ENCODE measurements at regions not wholly inside any gene's neighbourhood (a gene's known extent, or its start where the extent isn't known, plus 50 kb on each side); places are given as distances from the start of the nearest gene placed in this dataset.

DNA sequence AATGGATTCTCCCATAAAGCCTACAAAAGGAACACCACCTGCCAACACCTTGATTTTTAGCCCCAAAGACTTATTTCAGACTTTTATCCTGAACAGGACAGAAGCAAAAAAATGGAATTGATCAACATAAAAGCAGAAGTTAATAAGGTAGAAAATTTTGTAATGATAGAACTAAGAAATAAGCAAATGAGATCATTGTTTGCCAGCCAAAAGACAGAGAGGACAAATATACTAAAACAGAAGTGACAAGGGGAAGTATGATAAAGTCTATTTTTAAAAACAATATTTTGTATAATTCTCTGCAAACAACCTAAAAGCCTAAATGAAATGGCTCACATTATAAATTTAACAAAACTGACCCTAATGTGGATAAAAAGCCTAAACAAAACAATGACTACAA, 110.5 kb upstream of the PRSS3 start:
- TF ChIP-seq, protein P1, sequence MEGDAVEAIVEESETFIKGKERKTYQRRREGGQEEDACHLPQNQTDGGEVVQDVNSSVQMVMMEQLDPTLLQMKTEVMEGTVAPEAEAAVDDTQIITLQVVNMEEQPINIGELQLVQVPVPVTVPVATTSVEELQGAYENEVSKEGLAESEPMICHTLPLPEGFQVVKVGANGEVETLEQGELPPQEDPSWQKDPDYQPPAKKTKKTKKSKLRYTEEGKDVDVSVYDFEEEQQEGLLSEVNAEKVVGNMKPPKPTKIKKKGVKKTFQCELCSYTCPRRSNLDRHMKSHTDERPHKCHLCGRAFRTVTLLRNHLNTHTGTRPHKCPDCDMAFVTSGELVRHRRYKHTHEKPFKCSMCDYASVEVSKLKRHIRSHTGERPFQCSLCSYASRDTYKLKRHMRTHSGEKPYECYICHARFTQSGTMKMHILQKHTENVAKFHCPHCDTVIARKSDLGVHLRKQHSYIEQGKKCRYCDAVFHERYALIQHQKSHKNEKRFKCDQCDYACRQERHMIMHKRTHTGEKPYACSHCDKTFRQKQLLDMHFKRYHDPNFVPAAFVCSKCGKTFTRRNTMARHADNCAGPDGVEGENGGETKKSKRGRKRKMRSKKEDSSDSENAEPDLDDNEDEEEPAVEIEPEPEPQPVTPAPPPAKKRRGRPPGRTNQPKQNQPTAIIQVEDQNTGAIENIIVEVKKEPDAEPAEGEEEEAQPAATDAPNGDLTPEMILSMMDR (IDR thresholded peaks at IDR 0.05) = no peak
- Histone ChIP-seq H3K4me1 (no peaks in the 10 kb centered on the region), H3K4me3 (no peak overlapping the region), H3K9me3 (no peaks in the 10 kb centered on the region), H3K27ac (no peak overlapping the region), H3K27me3 (no peaks in the 10 kb centered on the region), H3K36me3 (no peaks in the 10 kb centered on the region)
- DNase-seq (ENCODE audit: low spot score) = no peak

- Histone ChIP-seq H3K4me1 (no peaks in the 10 kb centered on the region), H3K27ac (no peak overlapping the region), H3K27me3 (no peaks in the 10 kb centered on the region), H3K4me3 (no peak overlapping the region), H3K36me3 (no peaks in the 10 kb centered on the region), H3K9me3 (no peaks in the 10 kb centered on the region)
- TF ChIP-seq, protein P1 (IDR thresholded peaks at IDR 0.05) = no peak
- no peak for DNase-seq (ENCODE audit: low spot score)
These were observed 108.4 kb upstream of the PRSS3 start for GRCh38 chr9:33686942-33687341.

GRCh38 chr9:33687779-33688178, 107.6 kb upstream of the PRSS3 start:
- Histone ChIP-seq H3K4me3 (no peak overlapping the region), H3K27me3 (no peaks in the 10 kb centered on the region), H3K27ac (no peak overlapping the region), H3K9me3 (no peaks in the 10 kb centered on the region), H3K36me3 (no peaks in the 10 kb centered on the region), H3K4me1 (no peaks in the 10 kb centered on the region)
- DNase-seq (ENCODE audit: low spot score) = no peak
- TF ChIP-seq, protein P1 (IDR thresholded peaks at IDR 0.05) = no peak

DNA sequence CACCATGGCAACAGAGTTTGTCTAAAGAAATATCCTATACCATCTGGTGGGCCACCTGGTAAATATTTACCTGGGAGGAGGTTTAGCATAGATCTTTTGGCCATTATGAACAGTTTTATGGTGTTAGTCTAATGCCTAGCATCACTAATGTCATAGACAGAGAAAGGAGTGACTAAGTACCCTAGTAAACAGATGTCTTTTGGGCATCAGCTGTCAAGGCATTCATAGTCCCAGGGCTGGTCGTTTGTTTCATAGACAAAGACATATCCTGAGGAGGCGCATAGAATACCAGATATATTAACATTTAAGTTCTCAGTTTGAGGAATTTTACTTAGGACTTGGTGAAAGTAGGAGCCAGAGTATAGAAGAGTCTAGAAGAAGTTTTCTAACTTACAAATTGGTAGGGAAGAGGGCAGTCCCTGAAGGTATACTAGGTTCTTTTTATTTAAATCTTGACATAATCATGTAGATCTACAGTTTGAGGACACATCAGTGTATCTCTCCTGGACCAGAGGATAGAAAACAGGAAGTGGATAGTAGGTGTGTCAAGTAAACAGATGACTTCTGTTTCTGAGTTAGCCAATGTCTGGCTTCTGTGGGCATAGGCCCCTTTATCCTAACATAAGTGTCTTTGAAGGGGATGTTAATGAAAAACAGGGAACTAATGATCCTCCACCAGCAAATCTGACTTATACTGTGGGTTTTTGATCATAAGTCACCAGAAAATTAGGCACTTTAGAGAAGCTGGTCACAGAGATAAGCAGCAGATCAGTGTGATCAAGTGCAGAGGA, 105.0 kb upstream of the PRSS3 start:
- Histone ChIP-seq H3K36me3 (no peaks in the 10 kb centered on the region), H3K4me1 (no peaks in the 10 kb centered on the region), H3K4me3 (no peak overlapping the region), H3K27me3 (no peaks in the 10 kb centered on the region), H3K27ac (no peak overlapping the region), H3K9me3 (no peaks in the 10 kb centered on the region)
- DNase-seq (ENCODE audit: low spot score) = no peak
- TF ChIP-seq, protein P1 (IDR thresholded peaks at IDR 0.05) = no peak

DNA sequence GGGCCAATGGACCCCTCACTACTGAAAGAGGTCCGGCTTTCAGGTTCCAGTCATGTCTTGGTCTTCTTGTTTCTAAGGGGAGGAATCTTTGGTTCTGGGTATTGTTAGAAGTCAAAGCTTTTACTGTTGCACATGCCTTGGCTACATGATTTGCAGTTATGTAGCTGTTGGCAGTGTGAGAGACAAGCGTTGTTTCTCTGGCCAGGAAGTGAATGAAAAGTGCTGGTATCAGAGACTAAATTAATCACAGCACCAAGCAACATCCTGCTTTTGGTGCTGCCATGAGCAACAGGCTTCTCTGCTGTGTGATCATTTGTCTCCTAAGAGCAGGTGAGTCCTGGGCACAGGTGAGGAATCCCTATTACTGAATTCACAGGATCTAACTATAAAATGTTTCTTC, 100.1 kb upstream of the PRSS3 start:
- Histone ChIP-seq H3K27me3 (no peaks in the 10 kb centered on the region), H3K4me1 (no peaks in the 10 kb centered on the region), H3K9me3 (no peaks in the 10 kb centered on the region), H3K36me3 (no peaks in the 10 kb centered on the region), H3K27ac (no peak overlapping the region), H3K4me3 (no peak overlapping the region)
- TF ChIP-seq, protein P1 (IDR thresholded peaks at IDR 0.05) = no peak
- no peak for DNase-seq (ENCODE audit: low spot score)

DNA sequence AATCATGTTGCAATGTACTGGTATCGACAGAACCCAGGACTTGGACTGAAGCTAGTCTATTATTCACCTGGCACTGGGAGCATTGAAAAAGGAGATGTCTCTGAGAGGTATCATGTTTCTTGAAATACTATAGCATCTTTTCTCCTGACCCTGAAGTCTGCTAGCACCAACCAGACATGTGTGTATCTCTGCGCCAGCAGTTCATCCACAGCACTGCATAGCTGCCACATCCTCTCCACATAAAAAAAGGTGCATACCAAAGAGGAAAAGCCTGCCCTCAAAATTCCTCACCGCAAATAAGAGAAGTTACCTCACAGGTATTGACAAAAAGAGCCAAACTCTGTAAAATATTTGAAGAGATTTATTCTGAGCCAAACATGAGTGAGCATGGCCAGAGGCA, 99.5 kb upstream of the PRSS3 start:
- Histone ChIP-seq H3K27me3 (no peaks in the 10 kb centered on the region), H3K27ac (no peak overlapping the region), H3K36me3 (no peaks in the 10 kb centered on the region), H3K4me1 (no peaks in the 10 kb centered on the region), H3K4me3 (no peak overlapping the region), H3K9me3 (no peaks in the 10 kb centered on the region)
- TF ChIP-seq, protein P1 (IDR thresholded peaks at IDR 0.05) = no peak
- DNase-seq (ENCODE audit: low spot score) = no peak

Data from right atrium auricular region (tissue), 2 donors.